Body of pancreas (tissue), 4 donors: ENCODE measurements at regions not wholly inside any gene's neighbourhood (a gene's known extent, or its start where the extent isn't known, plus 50 kb on each side); places are given as distances from the start of the nearest gene placed in this dataset.

Experiments
- CTCF ChIP-seq, 7 experiments: fragments of 450-650 bp in 4 of 7; fragments of 200-600 bp in 3 of 7; sonication (generic) in 3 of 7; IDR thresholded peaks; one replicate each; pipeline ENCODE4 v1.5.1; 2016 to 2019; ENCODE audit warnings: antibody characterized with exemption in 7 of 7
- POLR2A ChIP-seq, 3 donors: fragments of 450-650 bp; IDR thresholded peaks; one replicate each; pipeline ENCODE4 v1.6.1; 2016; ENCODE audit warnings: antibody characterized with exemption in 3 of 3, mild to moderate bottlenecking in 2 of 3

- TF ChIP-seq CTCF (IDR thresholded peaks at IDR 0.05) (no peak), POLR2A (IDR thresholded peaks at IDR 0.05) (no peak)
Observed at GRCh38 chr4:188396037-188396436, 256.8 kb downstream of the TRIML1 start.
